SU-DHL-6 (cell line): ENCODE measurements at regions not wholly inside any gene's neighbourhood (a gene's known extent, or its start where the extent isn't known, plus 50 kb on each side); places are given as distances from the start of the nearest gene placed in this dataset.

ENCODE experiments used
- CTCF ChIP-seq: fragments of 200-600 bp; sonication (generic); IDR thresholded peaks from one replicate; pipeline ENCODE4 v1.5.1; 2017; ENCODE audit warnings: antibody characterized with exemption, mild to moderate bottlenecking, low read length, moderate library complexity; ENCODE audit not compliant: insufficient read depth, poor library complexity, severe bottlenecking
- EZH2phosphoT487 ChIP-seq: fragments of 200-600 bp; sonication (generic), shearing (Covaris generic); conservative IDR thresholded peaks from 2 replicates; pipeline ENCODE4 v1.6.1; 2018; ENCODE audit warnings: mild to moderate bottlenecking, antibody characterized with exemption, low read length, moderate library complexity, mixed read lengths

GRCh38 chrX:125681058-125681457, 361.4 kb downstream of the TEX13C start:
- TF ChIP-seq EZH2phosphoT487: no peak
- no peak for TF ChIP-seq CTCF
